GM12875 (cell line): ENCODE measurements at regions not wholly inside any gene's neighbourhood (a gene's known extent, or its start where the extent isn't known, plus 50 kb on each side); places are given as distances from the start of the nearest gene placed in this dataset.
"Not testable (repeated sequence)": the region's sequence is repeated elsewhere in the genome, so short reads cannot be mapped to it uniquely, and the experiment has no call there.

Source experiments
- H3K4me3 ChIP-seq: one replicate; pipeline ENCODE4 v1.5.1; 2011; ENCODE audit warnings: low read depth, low read length, control low read depth
- CTCF ChIP-seq: IDR thresholded peaks from 2 replicates; pipeline ENCODE4 v1.5.1; 2011; ENCODE audit warnings: low read depth, mild to moderate bottlenecking, control low read depth, inconsistent platforms, low read length, moderate library complexity, borderline replicate concordance; ENCODE audit not compliant: insufficient read depth

GRCh38 chr6:26276841-26277648 lies 88.0 kb upstream of the BTN3A2 start:
- no peak overlapping the region for H3K4me3 ChIP-seq
- TF ChIP-seq CTCF = no peak

- no peak for TF ChIP-seq CTCF
- H3K4me3 ChIP-seq = no peak overlapping the region
Measured at GRCh38 chr6:26278536-26278935, 86.5 kb upstream of the BTN3A2 start.

- not testable (repeated sequence) for H3K4me3 ChIP-seq
Measured at GRCh38 chr6:26279371-26279770, 85.6 kb upstream of the BTN3A2 start.

- H3K4me3 ChIP-seq = no peak overlapping the region
- TF ChIP-seq CTCF = no peak
Measured at GRCh38 chr6:26280407-26280806, 84.6 kb upstream of the BTN3A2 start.

GRCh38 chr6:26284537-26285142 lies 80.4 kb upstream of the BTN3A2 start:
- no peak for TF ChIP-seq CTCF
- peak overlapping the region; percentile 43 for H3K4me3 ChIP-seq

- TF ChIP-seq CTCF = no peak
Measured at GRCh38 chr6:26285143-26286134, 79.6 kb upstream of the BTN3A2 start.

GRCh38 chr6:26286168-26286877 lies 78.7 kb upstream of the BTN3A2 start:
- peak overlapping the region; percentile 43 for H3K4me3 ChIP-seq
- no peak for TF ChIP-seq CTCF

More at GRCh38 chr6:26285143-26286134, 79.6 kb upstream of the BTN3A2 start:
- H3K4me3 ChIP-seq = peak overlapping the region; percentile 43
